Mucosa of stomach (tissue), 1 donor: ENCODE measurements at regions not wholly inside any gene's neighbourhood (a gene's known extent, or its start where the extent isn't known, plus 50 kb on each side); places are given as distances from the start of the nearest gene placed in this dataset.

Source experiments
- H3K27me3 ChIP-seq: one replicate; pipeline ENCODE4 v1.7.0; 2013; ENCODE audit warnings: mild to moderate bottlenecking, low read length; ENCODE audit not compliant: control insufficient read depth, insufficient read depth
- H3K36me3 ChIP-seq: one replicate; pipeline ENCODE4 v1.7.0; 2013; ENCODE audit warnings: low read length; ENCODE audit not compliant: control insufficient read depth, insufficient read depth
- H3K4me1 ChIP-seq: one replicate; pipeline ENCODE4 v1.7.0; 2013; ENCODE audit warnings: mild to moderate bottlenecking, low read length; ENCODE audit not compliant: control insufficient read depth, insufficient read depth
- H3K4me3 ChIP-seq: one replicate; pipeline ENCODE4 v1.7.0; 2013; ENCODE audit warnings: low read length
- H3K9ac ChIP-seq: one replicate; pipeline ENCODE4 v1.7.0; 2013; ENCODE audit warnings: mild to moderate bottlenecking, low read length, moderate library complexity
- H3K9me3 ChIP-seq: one replicate; pipeline ENCODE4 v1.7.0; 2013; ENCODE audit warnings: mild to moderate bottlenecking, low read length, moderate library complexity; ENCODE audit not compliant: control insufficient read depth
- donor health status: Pancreatic carcinoma.

- Histone ChIP-seq H3K27me3 (no peaks in the 10 kb centered on the region), H3K4me1 (no peaks in the 10 kb centered on the region), H3K9ac (no peak overlapping the region), H3K36me3 (no peaks in the 10 kb centered on the region), H3K9me3 (no peaks in the 10 kb centered on the region), H3K4me3 (no peak overlapping the region)
These were observed 124.5 kb upstream of the USP15 start for GRCh38 chr12:62135553-62136200.

GRCh38 chr12:62136496-62136895, 123.7 kb upstream of the USP15 start:
- Histone ChIP-seq H3K27me3 (no peaks in the 10 kb centered on the region), H3K36me3 (no peaks in the 10 kb centered on the region), H3K9ac (no peak overlapping the region), H3K4me3 (no peak overlapping the region), H3K9me3 (no peaks in the 10 kb centered on the region), H3K4me1 (no peaks in the 10 kb centered on the region)

GRCh38 chr12:62138527-62138926, 121.7 kb upstream of the USP15 start:
- Histone ChIP-seq H3K36me3 (no peaks in the 10 kb centered on the region), H3K9me3 (no peaks in the 10 kb centered on the region), H3K9ac (no peak overlapping the region), H3K27me3 (no peaks in the 10 kb centered on the region), H3K4me1 (no peaks in the 10 kb centered on the region), H3K4me3 (no peak overlapping the region)

- Histone ChIP-seq H3K9ac (no peak overlapping the region), H3K9me3 (no peaks in the 10 kb centered on the region), H3K4me1 (no peaks in the 10 kb centered on the region), H3K27me3 (peaks cover 2% of the 10 kb centered on the region), H3K4me3 (no peak overlapping the region), H3K36me3 (no peaks in the 10 kb centered on the region)
These were observed 113.9 kb upstream of the USP15 start for GRCh38 chr12:62146318-62146717.

GRCh38 chr12:62158013-62158412, 102.2 kb upstream of the USP15 start:
- H3K27me3 ChIP-seq, result no peaks in the 10 kb centered on the region

GRCh38 chr12:62158461-62159360, 101.5 kb upstream of the USP15 start:
- Histone ChIP-seq H3K9ac (no peak overlapping the region), H3K9me3 (no peaks in the 10 kb centered on the region), H3K27me3 (no peaks in the 10 kb centered on the region), H3K4me1 (no peaks in the 10 kb centered on the region), H3K36me3 (no peaks in the 10 kb centered on the region), H3K4me3 (no peak overlapping the region)

More at GRCh38 chr12:62158013-62158412, 102.2 kb upstream of the USP15 start:
- H3K9ac ChIP-seq, result no peak overlapping the region
- no peaks in the 10 kb centered on the region for H3K36me3 ChIP-seq
- H3K4me3 ChIP-seq, result no peak overlapping the region
- H3K9me3 ChIP-seq, result no peaks in the 10 kb centered on the region
- H3K4me1 ChIP-seq, result no peaks in the 10 kb centered on the region

GRCh38 chr12:62162214-62162613, 98.0 kb upstream of the USP15 start:
- Histone ChIP-seq H3K36me3 (no peaks in the 10 kb centered on the region), H3K4me1 (no peaks in the 10 kb centered on the region), H3K27me3 (no peaks in the 10 kb centered on the region), H3K4me3 (no peak overlapping the region), H3K9ac (no peak overlapping the region), H3K9me3 (no peaks in the 10 kb centered on the region)

GRCh38 chr12:62163368-62163767, 96.8 kb upstream of the USP15 start:
- Histone ChIP-seq H3K27me3 (no peaks in the 10 kb centered on the region), H3K4me1 (no peaks in the 10 kb centered on the region), H3K9me3 (no peaks in the 10 kb centered on the region), H3K4me3 (no peak overlapping the region), H3K36me3 (no peaks in the 10 kb centered on the region), H3K9ac (no peak overlapping the region)

GRCh38 chr12:62164036-62164435, 96.2 kb upstream of the USP15 start:
- Histone ChIP-seq H3K4me1 (no peaks in the 10 kb centered on the region), H3K4me3 (no peak overlapping the region), H3K9me3 (no peaks in the 10 kb centered on the region), H3K27me3 (no peaks in the 10 kb centered on the region), H3K9ac (no peak overlapping the region), H3K36me3 (no peaks in the 10 kb centered on the region)

GRCh38 chr12:62166525-62166924, 93.7 kb upstream of the USP15 start:
- H3K9ac ChIP-seq, result no peak overlapping the region
- no peak overlapping the region for H3K4me3 ChIP-seq
- H3K27me3 ChIP-seq, result no peaks in the 10 kb centered on the region
- H3K36me3 ChIP-seq, result no peaks in the 10 kb centered on the region
- no peaks in the 10 kb centered on the region for H3K4me1 ChIP-seq
- no peaks in the 10 kb centered on the region for H3K9me3 ChIP-seq

- H3K27me3 ChIP-seq, result no peaks in the 10 kb centered on the region
- no peaks in the 10 kb centered on the region for H3K36me3 ChIP-seq
- H3K9me3 ChIP-seq, result no peaks in the 10 kb centered on the region
- no peak overlapping the region for H3K9ac ChIP-seq
- no peaks in the 10 kb centered on the region for H3K4me1 ChIP-seq
- no peak overlapping the region for H3K4me3 ChIP-seq
These were observed 91.8 kb upstream of the USP15 start for GRCh38 chr12:62168411-62168810.

- H3K36me3 ChIP-seq, result no peaks in the 10 kb centered on the region
- H3K9ac ChIP-seq, result no peak overlapping the region
- no peak overlapping the region for H3K4me3 ChIP-seq
- no peaks in the 10 kb centered on the region for H3K27me3 ChIP-seq
- H3K9me3 ChIP-seq, result no peaks in the 10 kb centered on the region
- no peaks in the 10 kb centered on the region for H3K4me1 ChIP-seq
These were observed 90.0 kb upstream of the USP15 start for GRCh38 chr12:62170241-62170640.
